ENCODE measurements at regions not wholly inside any gene's neighbourhood (a gene's known extent, or its start where the extent isn't known, plus 50 kb on each side); places are given as distances from the start of the nearest gene placed in this dataset.
"Not testable (repeated sequence)": the region's sequence is repeated elsewhere in the genome, so short reads cannot be mapped to it uniquely, and the experiment has no call there.

- TF ChIP-seq CTCF (IDR thresholded peaks at IDR 0.05): no peak
These were observed 682.7 kb upstream of the IGFBP3 start for GRCh38 chr7:46603780-46604179.

DNA sequence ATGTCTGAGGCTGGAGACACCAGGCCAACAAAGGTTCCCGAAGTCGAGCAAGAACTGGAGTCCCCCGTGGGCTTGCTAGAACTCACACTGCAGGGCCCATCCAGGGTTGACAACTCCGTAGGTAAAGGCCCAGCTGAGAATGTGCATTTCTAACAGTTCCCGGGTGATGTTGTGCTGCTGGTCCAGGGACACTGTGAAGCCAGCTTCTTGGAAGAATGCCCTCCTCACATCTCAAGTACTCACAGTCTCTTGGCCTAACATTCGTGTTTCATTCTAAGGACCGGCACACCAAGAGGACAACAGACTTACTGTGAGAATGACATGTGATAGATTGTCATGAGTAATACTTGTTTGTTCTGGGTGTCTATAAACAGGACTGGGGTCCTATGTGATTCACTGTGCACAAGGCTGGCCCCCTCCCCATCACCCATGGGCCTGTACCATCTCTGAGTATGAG is 682.3 kb upstream of the IGFBP3 start:
- intact Hi-C loops (cut with micrococcal nuclease): no loop called here
- Mint-ChIP-seq H3K9me3 (peaks cover 9 to 13% of the 10 kb centered on the region in 2 donors), H3K4me1 (no peaks in the 10 kb centered on the region), H3K27ac (no peak overlapping the region), H3K4me3 (no peak overlapping the region), H3K27me3 (ENCODE audit: low read depth in 2 of 2) (no peaks in the 10 kb centered on the region), H3K36me3 (no peaks in the 10 kb centered on the region)
- Histone ChIP-seq H3K27me3 (ENCODE audit: control insufficient read depth, insufficient read depth, low read length) (no peaks in the 10 kb centered on the region), H3K9me3 (ENCODE audit: control insufficient read depth, insufficient read depth, low read length) (no peaks in the 10 kb centered on the region), H3K4me1 (ENCODE audit: control insufficient read depth, insufficient read depth, low read length) (no peaks in the 10 kb centered on the region), H3K27ac (ENCODE audit: low read length) (no peak overlapping the region), H3K36me3 (ENCODE audit: control insufficient read depth, insufficient read depth, low read length) (no peaks in the 10 kb centered on the region), H3K4me3 (ENCODE audit: low read length) (no peak overlapping the region)
- WGBS (ENCODE audit: insufficient coverage): 90% methylated on average over 6 of the region's 7 CpGs
- TF ChIP-seq CTCF (IDR thresholded peaks at IDR 0.05): no peak
- DNase-seq (no peak), ATAC-seq (no peak)

More at GRCh38 chr7:46603780-46604179, 682.7 kb upstream of the IGFBP3 start:
- H3K27me3 Mint-ChIP-seq (ENCODE audit: low read depth in 2 of 2): no peaks in the 10 kb centered on the region
- intact Hi-C loops (cut with micrococcal nuclease): no loop called here
- H3K4me1 ChIP-seq (ENCODE audit: control insufficient read depth, insufficient read depth, low read length): no peaks in the 10 kb centered on the region
- no peak overlapping the region for H3K27ac Mint-ChIP-seq
- H3K4me3 Mint-ChIP-seq: no peak overlapping the region
- H3K9me3 Mint-ChIP-seq: peaks cover 9 to 16% of the 10 kb centered on the region in 2 donors
- no peaks in the 10 kb centered on the region for H3K4me1 Mint-ChIP-seq
- no peaks in the 10 kb centered on the region for H3K36me3 ChIP-seq (ENCODE audit: control insufficient read depth, insufficient read depth, low read length)
- no peak for DNase-seq
- H3K36me3 Mint-ChIP-seq: no peaks in the 10 kb centered on the region
- H3K9me3 ChIP-seq (ENCODE audit: control insufficient read depth, insufficient read depth, low read length): no peaks in the 10 kb centered on the region
- no peak for ATAC-seq
- H3K4me3 ChIP-seq (ENCODE audit: low read length): no peak overlapping the region
- no peaks in the 10 kb centered on the region for H3K27me3 ChIP-seq (ENCODE audit: control insufficient read depth, insufficient read depth, low read length)
- 92% methylated on average over 11 of the region's 11 CpGs for WGBS (ENCODE audit: insufficient coverage)
- H3K27ac ChIP-seq (ENCODE audit: low read length): no peak overlapping the region

GRCh38 chr7:46600340-46600739 is 679.3 kb upstream of the IGFBP3 start:
- no peak for ATAC-seq
- no peaks in the 10 kb centered on the region for H3K4me1 ChIP-seq (ENCODE audit: control insufficient read depth, insufficient read depth, low read length)
- Mint-ChIP-seq H3K27me3 (ENCODE audit: low read depth in 2 of 2) (no peaks in the 10 kb centered on the region), H3K36me3 (no peaks in the 10 kb centered on the region), H3K4me3 (no peak overlapping the region), H3K4me1 (no peaks in the 10 kb centered on the region), H3K9me3 (peaks cover 9 to 11% of the 10 kb centered on the region in 2 donors), H3K27ac (no peak overlapping the region)
- no peaks in the 10 kb centered on the region for H3K27me3 ChIP-seq (ENCODE audit: control insufficient read depth, insufficient read depth, low read length)
- no peak for DNase-seq
- H3K27ac ChIP-seq (ENCODE audit: low read length): no peak overlapping the region
- H3K9me3 ChIP-seq (ENCODE audit: control insufficient read depth, insufficient read depth, low read length): no peaks in the 10 kb centered on the region
- no peaks in the 10 kb centered on the region for H3K36me3 ChIP-seq (ENCODE audit: control insufficient read depth, insufficient read depth, low read length)
- no peak overlapping the region for H3K4me3 ChIP-seq (ENCODE audit: low read length)
- intact Hi-C loops (cut with micrococcal nuclease): no loop called here
- WGBS (ENCODE audit: insufficient coverage): 86% methylated on average over 5 of the region's 5 CpGs
- no peak for TF ChIP-seq CTCF (IDR thresholded peaks at IDR 0.05)

DNA sequence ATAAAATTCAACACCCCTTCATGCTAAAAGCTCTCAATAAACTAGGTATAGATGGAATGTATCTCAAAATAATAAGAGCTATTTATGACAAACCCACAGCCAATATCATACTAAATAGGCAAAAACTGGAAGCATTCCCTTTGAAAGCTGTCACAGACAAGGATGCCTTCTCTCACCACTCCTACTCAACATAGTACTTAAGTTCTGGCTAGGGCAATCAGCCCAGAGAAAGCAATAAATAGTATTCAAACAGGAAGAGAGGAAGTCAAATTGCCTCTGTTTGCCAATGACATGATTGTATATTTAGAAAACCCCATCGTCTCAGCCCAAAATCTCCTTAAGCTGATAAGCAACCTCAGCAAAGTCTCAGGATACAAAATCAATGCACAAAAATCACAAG is 673.8 kb upstream of the IGFBP3 start:
- H3K4me1 Mint-ChIP-seq; H3K4me3 Mint-ChIP-seq; H3K4me1 ChIP-seq (ENCODE audit: control insufficient read depth, insufficient read depth, low read length); H3K36me3 Mint-ChIP-seq; intact Hi-C loops (cut with micrococcal nuclease); H3K27ac Mint-ChIP-seq; H3K9me3 ChIP-seq (ENCODE audit: control insufficient read depth, insufficient read depth, low read length); H3K4me3 ChIP-seq (ENCODE audit: low read length); H3K27me3 Mint-ChIP-seq (ENCODE audit: low read depth in 2 of 2); H3K27me3 ChIP-seq (ENCODE audit: control insufficient read depth, insufficient read depth, low read length); ATAC-seq; H3K36me3 ChIP-seq (ENCODE audit: control insufficient read depth, insufficient read depth, low read length); H3K27ac ChIP-seq (ENCODE audit: low read length); DNase-seq: not testable (repeated sequence)
- peaks cover 18 to 28% of the 10 kb centered on the region in 2 donors for H3K9me3 Mint-ChIP-seq
- no CpG with 5 or more reads among the region's 1 CpG for WGBS (ENCODE audit: insufficient coverage)

- DNase-seq; H3K4me1 Mint-ChIP-seq; H3K36me3 Mint-ChIP-seq; H3K27me3 Mint-ChIP-seq (ENCODE audit: low read depth in 2 of 2); ATAC-seq; H3K27ac Mint-ChIP-seq; H3K4me3 Mint-ChIP-seq; H3K9me3 ChIP-seq (ENCODE audit: control insufficient read depth, insufficient read depth, low read length); H3K36me3 ChIP-seq (ENCODE audit: control insufficient read depth, insufficient read depth, low read length); H3K4me3 ChIP-seq (ENCODE audit: low read length); intact Hi-C loops (cut with micrococcal nuclease); H3K4me1 ChIP-seq (ENCODE audit: control insufficient read depth, insufficient read depth, low read length); H3K27me3 ChIP-seq (ENCODE audit: control insufficient read depth, insufficient read depth, low read length); H3K27ac ChIP-seq (ENCODE audit: low read length): not testable (repeated sequence)
- peaks cover 17 to 26% of the 10 kb centered on the region in 2 donors for H3K9me3 Mint-ChIP-seq
- WGBS (ENCODE audit: insufficient coverage): 77% methylated on average over 10 of the region's 10 CpGs
These were observed 670.1 kb upstream of the IGFBP3 start for GRCh38 chr7:46590918-46591905.

All from natural killer cell (primary cell).